Keratinocyte (primary cell): ENCODE measurements at regions not wholly inside any gene's neighbourhood (a gene's known extent, or its start where the extent isn't known, plus 50 kb on each side); places are given as distances from the start of the nearest gene placed in this dataset.
"Not testable (repeated sequence)": the region's sequence is repeated elsewhere in the genome, so short reads cannot be mapped to it uniquely, and the experiment has no call there.

Source experiments
- DNase-seq: peaks from one replicate; pipeline ENCODE4 v3.0.0-alpha.2; 2011; ENCODE audit warnings: low read depth, missing footprints, low spot score
- FAIRE-seq: peaks from 2 replicates; lab custom pipeline; 2011; peaks lifted over from hg19 to GRCh38; lab: Jason Lieb, UNC
- H2AFZ ChIP-seq: 2 replicates; pipeline ENCODE4 v1.6.0; 2012; ENCODE audit warnings: low read length, control low read depth, inconsistent platforms; ENCODE audit not compliant: control insufficient read depth
- H3K27ac ChIP-seq: 2 replicates; pipeline ENCODE4 v1.5.1; 2011; ENCODE audit warnings: low read length; ENCODE audit not compliant: control insufficient read depth, insufficient read depth
- H3K27me3 ChIP-seq: 3 replicates; pipeline ENCODE4 v1.6.0; 2011; ENCODE audit warnings: low read length; ENCODE audit not compliant: control insufficient read depth, insufficient read depth; ENCODE audit errors: extremely low read depth
- H3K36me3 ChIP-seq, 2 experiments: 2 replicates in 1 of 2; 3 replicates in 1 of 2; pipeline ENCODE4 v1.5.1; 2011; ENCODE audit warnings: low read length in 2 of 2, mild to moderate bottlenecking in 1 of 2; ENCODE audit not compliant: control insufficient read depth in 2 of 2, insufficient read depth in 2 of 2; ENCODE audit errors: extremely low read depth in 1 of 2
- H3K4me1 ChIP-seq: 3 replicates; pipeline ENCODE4 v1.5.1; 2011; ENCODE audit warnings: low read length; ENCODE audit not compliant: control insufficient read depth, insufficient read depth; ENCODE audit errors: extremely low read depth
- H3K4me2 ChIP-seq: 3 replicates; pipeline ENCODE4 v1.6.0; 2011; ENCODE audit warnings: low read depth, low read length; ENCODE audit not compliant: control insufficient read depth, insufficient read depth; ENCODE audit errors: extremely low read depth
- H3K4me3 ChIP-seq, 3 experiments: fragments of 200-600 bp in 1 of 3; sonication (generic) in 1 of 3; 2 replicates in 2 of 3; 3 replicates in 1 of 3; pipeline ENCODE4 v1.5.1; 2011 to 2016; ENCODE audit warnings: low read length in 3 of 3, mild to moderate bottlenecking in 3 of 3, control low read depth in 2 of 3, inconsistent platforms in 1 of 3, low read depth in 1 of 3, mixed read lengths in 1 of 3, mixed run types in 1 of 3, moderate library complexity in 1 of 3; ENCODE audit not compliant: control insufficient read depth in 2 of 3, insufficient read depth in 2 of 3; ENCODE audit errors: extremely low read depth in 1 of 3
- H3K79me2 ChIP-seq: 2 replicates; pipeline ENCODE4 v1.6.0; 2012; ENCODE audit warnings: low read length; ENCODE audit not compliant: control insufficient read depth, insufficient read depth
- H3K9ac ChIP-seq: 3 replicates; pipeline ENCODE4 v1.6.0; 2011; ENCODE audit warnings: low read length; ENCODE audit not compliant: control insufficient read depth, insufficient read depth; ENCODE audit errors: extremely low read depth
- H3K9me1 ChIP-seq: 3 replicates; pipeline ENCODE4 v1.6.0; 2011; ENCODE audit warnings: low read length; ENCODE audit not compliant: control insufficient read depth, insufficient read depth; ENCODE audit errors: extremely low read depth
- H3K9me3 ChIP-seq: 2 replicates; pipeline ENCODE4 v1.5.1; 2012; ENCODE audit warnings: low read depth, low read length; ENCODE audit not compliant: control insufficient read depth
- H4K20me1 ChIP-seq: 3 replicates; pipeline ENCODE4 v1.6.0; 2011; ENCODE audit warnings: low read length; ENCODE audit not compliant: control insufficient read depth, insufficient read depth; ENCODE audit errors: extremely low read depth
- dilution Hi-C: fragments of 300-500 bp; cut with MboI; formaldehyde crosslinking; loops from one replicate; pipeline ENCODE4 v1.7.0; 2020; ENCODE audit warnings: low sequenced_read_pairs; ENCODE audit not compliant: extremely low pct_ligation_motif_present

DNA sequence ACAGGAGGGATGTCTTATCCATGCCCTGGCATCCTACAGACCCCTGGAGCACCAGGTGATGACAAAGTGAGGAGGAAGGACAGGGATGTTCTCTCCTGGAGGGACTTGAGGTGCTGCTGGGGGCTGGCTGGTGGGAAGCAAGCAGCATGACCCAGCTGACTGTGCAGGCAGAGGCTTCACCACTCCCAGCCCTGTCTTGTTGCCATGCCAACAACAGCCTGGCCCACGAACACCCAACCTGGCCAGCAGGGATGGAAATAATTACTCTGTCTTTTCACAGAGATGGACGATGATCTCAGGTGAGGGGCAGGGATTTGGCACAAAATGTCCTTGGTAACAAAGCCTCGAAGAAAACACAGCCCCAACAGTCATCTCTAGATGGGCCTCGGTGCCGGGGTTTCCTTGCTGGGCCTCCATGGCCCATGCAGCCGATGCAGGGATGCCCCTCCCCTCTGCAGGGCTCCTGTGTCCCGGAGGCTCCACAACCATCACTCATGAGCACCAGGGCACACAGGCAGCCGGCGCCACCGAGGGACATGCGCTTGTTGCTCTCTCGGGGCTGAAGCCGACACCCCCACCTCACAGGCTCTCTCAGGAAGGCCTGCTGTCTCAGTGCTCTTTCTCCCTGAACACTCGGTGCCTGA, 205.5 kb downstream of the BANP start:
- FAIRE-seq, DNase-seq: not testable (repeated sequence)

DNA sequence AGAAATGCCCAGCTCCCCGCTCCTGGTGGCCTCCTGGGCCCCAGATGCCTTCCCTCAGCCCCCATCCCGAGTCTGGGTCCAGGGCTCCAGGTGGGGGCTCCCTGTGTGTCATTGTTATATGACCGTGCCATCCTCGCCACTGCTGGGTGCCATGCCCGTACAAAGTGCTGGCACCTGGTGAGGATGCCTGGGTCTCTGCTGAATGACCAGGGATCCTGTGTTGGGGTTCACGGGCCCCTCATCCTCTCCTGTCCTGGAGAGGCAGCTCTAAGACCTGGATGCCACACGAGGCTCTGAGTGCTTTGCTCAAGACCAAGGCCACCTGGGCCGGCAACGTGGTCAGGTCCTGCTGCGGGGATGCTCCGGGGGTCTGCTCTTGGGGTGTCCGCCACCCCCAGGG, 206.5 kb downstream of the BANP start:
- H3K9me1 ChIP-seq, H3K27me3 ChIP-seq, H3K4me3 ChIP-seq, H3K79me2 ChIP-seq, H3K27ac ChIP-seq, dilution Hi-C loops, H3K9ac ChIP-seq, H3K4me1 ChIP-seq, H3K9me3 ChIP-seq, H3K4me2 ChIP-seq, DNase-seq, H3K36me3 ChIP-seq, H4K20me1 ChIP-seq, FAIRE-seq, H2AFZ ChIP-seq: not testable (repeated sequence)

More for the DNA sequence above, 205.5 kb downstream of the BANP start:
- dilution Hi-C loops, H3K79me2 ChIP-seq, H4K20me1 ChIP-seq, H3K27me3 ChIP-seq, H2AFZ ChIP-seq, H3K9ac ChIP-seq, H3K4me2 ChIP-seq, H3K9me3 ChIP-seq, H3K4me3 ChIP-seq, H3K9me1 ChIP-seq, H3K27ac ChIP-seq, H3K4me1 ChIP-seq, H3K36me3 ChIP-seq: not testable (repeated sequence)

DNA sequence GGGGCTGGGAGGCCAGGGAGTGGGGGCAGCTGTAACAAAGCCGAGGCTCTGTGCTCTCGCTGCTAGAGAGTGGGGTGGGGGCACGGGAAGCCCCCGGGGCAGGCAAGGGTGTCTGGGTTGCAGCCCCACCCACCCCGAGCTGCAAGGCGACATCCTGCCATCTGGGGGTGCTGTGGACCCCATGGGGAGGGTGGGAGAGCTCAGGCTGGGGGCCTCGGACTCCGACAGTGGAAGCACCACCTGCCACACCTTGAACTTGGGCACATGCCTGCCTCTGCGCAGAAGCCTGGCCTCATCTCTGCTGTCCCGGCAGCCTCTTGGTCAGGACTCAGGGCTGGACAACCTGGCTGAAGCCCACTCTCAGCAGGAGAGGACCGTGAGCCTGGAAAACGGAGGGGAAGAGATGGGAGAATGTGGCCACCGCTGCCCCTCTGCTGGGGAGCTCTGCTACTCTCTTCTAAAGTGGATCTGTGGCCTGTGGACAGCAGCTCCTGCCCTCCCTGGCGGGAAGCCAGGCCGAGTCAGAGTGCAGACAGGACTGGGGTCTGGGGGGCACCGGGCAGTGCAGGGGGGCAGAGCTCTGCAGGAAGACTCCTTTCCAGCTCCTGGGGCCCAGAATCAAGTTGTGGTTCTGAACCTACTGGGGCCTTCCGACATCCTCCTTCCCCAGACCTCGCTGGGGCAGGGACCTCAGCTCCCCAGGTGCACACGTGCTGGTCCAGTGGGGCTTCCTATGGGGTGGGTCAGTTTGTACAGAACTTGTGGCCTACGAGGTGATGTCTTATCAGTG, 207.2 kb downstream of the BANP start:
- H3K4me2 ChIP-seq, H3K4me1 ChIP-seq, DNase-seq: not testable (repeated sequence)

DNA sequence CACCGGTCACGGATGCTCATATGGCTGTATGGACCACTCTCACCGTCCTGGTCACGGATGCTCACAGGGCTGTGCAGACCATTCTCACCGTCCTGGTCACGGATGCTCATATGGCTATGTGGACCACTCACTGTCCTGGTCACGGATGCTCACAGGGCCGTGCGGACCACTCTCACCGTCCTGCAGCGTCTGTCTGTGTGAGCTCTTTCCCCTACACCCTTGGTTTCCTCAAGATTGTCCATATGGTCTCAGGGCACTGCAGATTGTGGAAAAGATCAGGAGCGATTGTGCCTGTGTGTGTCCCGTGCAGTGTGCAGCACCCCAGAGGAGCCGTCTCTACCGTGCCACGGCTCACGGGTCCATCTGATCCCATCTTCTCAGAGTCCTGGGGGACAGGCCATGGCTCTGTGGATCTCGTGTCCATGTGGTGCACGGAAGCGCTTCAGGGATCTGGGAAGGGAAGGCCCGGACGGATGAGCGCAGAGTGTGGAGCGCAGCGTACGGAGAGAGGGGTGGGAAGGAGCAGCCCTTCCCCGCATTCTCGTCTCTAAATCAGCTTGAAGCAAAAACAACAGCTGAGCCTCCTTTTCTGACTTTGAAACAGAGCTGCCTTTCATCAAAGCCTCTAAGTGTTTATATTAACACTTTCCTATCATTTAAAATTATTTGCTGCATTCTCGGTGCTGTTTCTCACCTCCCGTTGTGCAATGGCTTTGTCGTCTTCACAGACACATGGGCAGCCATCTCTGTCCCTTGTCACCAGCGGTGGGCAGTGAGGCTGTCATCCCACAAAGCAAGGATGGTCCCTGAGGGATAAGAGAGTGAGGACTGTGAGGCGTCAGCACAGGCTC, 208.0 kb downstream of the BANP start:
- dilution Hi-C loops, H3K79me2 ChIP-seq, H3K36me3 ChIP-seq, H2AFZ ChIP-seq, H3K27ac ChIP-seq, FAIRE-seq, DNase-seq, H4K20me1 ChIP-seq, H3K4me1 ChIP-seq, H3K9ac ChIP-seq, H3K9me1 ChIP-seq, H3K4me3 ChIP-seq, H3K4me2 ChIP-seq, H3K9me3 ChIP-seq, H3K27me3 ChIP-seq: not testable (repeated sequence)

More for the DNA sequence above, 207.2 kb downstream of the BANP start:
- H3K9me1 ChIP-seq, H4K20me1 ChIP-seq, H3K79me2 ChIP-seq, dilution Hi-C loops, FAIRE-seq, H3K27ac ChIP-seq, H2AFZ ChIP-seq, H3K36me3 ChIP-seq, H3K27me3 ChIP-seq, H3K9me3 ChIP-seq, H3K9ac ChIP-seq, H3K4me3 ChIP-seq: not testable (repeated sequence)
